Liver (tissue), 8 donors: ENCODE measurements at regions not wholly inside any gene's neighbourhood (a gene's known extent, or its start where the extent isn't known, plus 50 kb on each side); places are given as distances from the start of the nearest gene placed in this dataset.

Experiments used
- DNase-seq: peaks from one replicate; pipeline ENCODE4 v3.0.0-alpha.2; 2017; ENCODE audit warnings: low spot score
- H3K27ac ChIP-seq, 2 donors: one replicate each; pipeline ENCODE4 v1.7.0; 2013; ENCODE audit warnings: inconsistent platforms in 2 of 2, low read length in 2 of 2, control low read depth in 1 of 2, low read depth in 1 of 2, mild to moderate bottlenecking in 1 of 2
- H3K27me3 ChIP-seq, 4 donors: one replicate each; pipeline versions ENCODE4 v1.6.1 to v1.7.0; 2013; ENCODE audit warnings: low read length in 3 of 4, inconsistent platforms in 1 of 4, mild to moderate bottlenecking in 1 of 4, moderate library complexity in 1 of 4; ENCODE audit not compliant: control insufficient read depth in 4 of 4, insufficient read depth in 4 of 4
- H3K36me3 ChIP-seq, 4 donors: one replicate each; pipeline versions ENCODE4 v1.6.1 to v1.7.0; 2013; ENCODE audit warnings: low read length in 3 of 4, mild to moderate bottlenecking in 3 of 4, low read depth in 1 of 4, moderate library complexity in 1 of 4; ENCODE audit not compliant: control insufficient read depth in 4 of 4, insufficient read depth in 3 of 4
- H3K4me1 ChIP-seq, 4 donors: one replicate each; pipeline versions ENCODE4 v1.6.1 to v1.7.0; 2013; ENCODE audit warnings: low read length in 3 of 4, mild to moderate bottlenecking in 3 of 4, moderate library complexity in 1 of 4; ENCODE audit not compliant: control insufficient read depth in 4 of 4, insufficient read depth in 4 of 4
- H3K4me3 ChIP-seq, 3 donors: one replicate each; pipeline versions ENCODE4 v1.6.1 to v1.7.0; 2013; ENCODE audit warnings: low read length in 3 of 3, control low read depth in 1 of 3, low read depth in 1 of 3, mild to moderate bottlenecking in 1 of 3
- H3K9ac ChIP-seq, 2 donors: one replicate each; pipeline ENCODE4 v1.7.0; 2013; ENCODE audit warnings: low read length in 2 of 2, mild to moderate bottlenecking in 2 of 2, moderate library complexity in 2 of 2, control low read depth in 1 of 2, low read depth in 1 of 2
- H3K9me3 ChIP-seq, 4 donors: one replicate each; pipeline versions ENCODE4 v1.6.1 to v1.7.0; 2013; ENCODE audit warnings: low read length in 3 of 4; ENCODE audit not compliant: control insufficient read depth in 4 of 4
- CTCF ChIP-seq: fragments of 150-350 bp; IDR thresholded peaks from 2 replicates; pipeline ENCODE4 v1.5.1; 2017; ENCODE audit warnings: improper control_type of control experiment, low read depth, low read length; ENCODE audit not compliant: missing input control
- EGR1 ChIP-seq, 2 donors: IDR thresholded peaks; 2 replicates each; pipeline ENCODE4 v1.6.1; 2016 to 2018; ENCODE audit warnings: antibody characterized with exemption in 2 of 2, low read depth in 2 of 2
- FOXA1 ChIP-seq: IDR thresholded peaks from 2 replicates; pipeline ENCODE4 v1.6.1; 2016; ENCODE audit warnings: antibody characterized with exemption
- FOXA2 ChIP-seq: IDR thresholded peaks from 2 replicates; pipeline ENCODE4 v1.6.1; 2016; ENCODE audit warnings: antibody characterized with exemption
- GABPA ChIP-seq, 2 donors: IDR thresholded peaks in 1 of 2; conservative IDR thresholded peaks in 1 of 2; 2 replicates each; pipeline ENCODE4 v1.6.1; 2016; ENCODE audit warnings: antibody characterized with exemption in 2 of 2, mild to moderate bottlenecking in 1 of 2, moderate library complexity in 1 of 2
- HNF4A ChIP-seq, 2 donors: conservative IDR thresholded peaks; 2 replicates each; pipeline ENCODE4 v1.6.1; 2016; ENCODE audit warnings: antibody characterized with exemption in 2 of 2, mild to moderate bottlenecking in 2 of 2
- HNF4G ChIP-seq: IDR thresholded peaks from 2 replicates; pipeline ENCODE4 v1.6.1; 2016; ENCODE audit warnings: antibody characterized with exemption
- JUND ChIP-seq, 2 donors: IDR thresholded peaks; 2 replicates each; pipeline ENCODE4 v1.6.1; 2016; ENCODE audit warnings: antibody characterized with exemption in 2 of 2
- MAX ChIP-seq: IDR thresholded peaks from 2 replicates; pipeline ENCODE4 v1.6.1; 2016; ENCODE audit warnings: antibody characterized with exemption
- NR2F2 ChIP-seq: IDR thresholded peaks from 2 replicates; pipeline ENCODE4 v1.6.1; 2016; ENCODE audit warnings: antibody characterized with exemption
- RAD21 ChIP-seq, 2 donors: IDR thresholded peaks; 2 replicates each; pipeline ENCODE4 v1.6.1; 2016; ENCODE audit warnings: antibody characterized with exemption in 2 of 2, mild to moderate bottlenecking in 2 of 2
- RXRA ChIP-seq, 2 donors: IDR thresholded peaks; 2 replicates each; pipeline ENCODE4 v1.6.1; 2017 to 2018; ENCODE audit warnings: antibody characterized with exemption in 2 of 2, mild to moderate bottlenecking in 1 of 2
- SP1 ChIP-seq: IDR thresholded peaks from 2 replicates; pipeline ENCODE4 v1.6.1; 2018; ENCODE audit warnings: antibody characterized with exemption, mild to moderate bottlenecking
- TAF1 ChIP-seq: conservative IDR thresholded peaks from 2 replicates; pipeline ENCODE4 v1.6.1; 2016; ENCODE audit warnings: antibody characterized with exemption, mild to moderate bottlenecking
- YY1 ChIP-seq: IDR thresholded peaks from 2 replicates; pipeline ENCODE4 v1.6.1; 2016; ENCODE audit warnings: antibody characterized with exemption, mild to moderate bottlenecking
- WGBS: extraction: QIAGEN DNeasy Blood & Tissue Kit; methylation state at CpG from one replicate; pipeline ENCODE4 v1.1.7; 2013; 5-methylcytosine and 5-hydroxymethylcytosine counted together
- TF ChIP-seq, protein P1 (sequence below): IDR thresholded peaks from 2 replicates; pipeline ENCODE4 v1.6.1; 2016; ENCODE audit warnings: antibody characterized with exemption
- TF ChIP-seq, protein P2 (sequence below): IDR thresholded peaks from 2 replicates; pipeline ENCODE4 v1.6.1; 2016; ENCODE audit warnings: antibody characterized with exemption
- donor health status: healthy.
- donor health status: healthy.
- donor health status: healthy.
- donor health status: healthy.
- donor health status: healthy.

GRCh38 chr9:99680191-99680590 lies 141.5 kb upstream of the NR4A3 start:
- DNase-seq = no peak
- 92% methylated on average over 1 of the region's 1 CpG for WGBS
- Histone ChIP-seq H3K36me3 (no peaks in the 10 kb centered on the region), H3K27ac (no peak overlapping the region), H3K4me3 (no peak overlapping the region), H3K27me3 (no peaks in the 10 kb centered on the region), H3K4me1 (peaks cover 0 to 3% (median 1%) of the 10 kb centered on the region in 4 donors), H3K9me3 (no peaks in the 10 kb centered on the region), H3K9ac (no peak overlapping the region)
- TF ChIP-seq EGR1 (IDR thresholded peaks at IDR 0.05; ENCODE audit: low read depth in 2 of 2) = no peak

- peaks cover 0 to 3% (median 1%) of the 10 kb centered on the region in 4 donors for H3K4me1 ChIP-seq
- no peaks in the 10 kb centered on the region for H3K36me3 ChIP-seq
- no peak overlapping the region for H3K4me3 ChIP-seq
- no peaks in the 10 kb centered on the region for H3K27me3 ChIP-seq
- H3K27ac ChIP-seq = no peak overlapping the region
- H3K9me3 ChIP-seq = no peaks in the 10 kb centered on the region
- TF ChIP-seq FOXA1 (no peak), SP1 (peak; percentile 82), RXRA (IDR thresholded peaks at IDR 0.05) (peak; percentile 25 to 60), FOXA2 (no peak), TAF1 (no peak), HNF4A (conservative IDR thresholded peaks at IDR 0.05) (peak; percentile 94 to 96), YY1 (no peak), NR2F2 (no peak), RAD21 (IDR thresholded peaks at IDR 0.05) (no peak), JUND (IDR thresholded peaks at IDR 0.05) (peak in 1 of 2 donors; percentile 20), CTCF (no peak), MAX (no peak), EGR1 (IDR thresholded peaks at IDR 0.05; ENCODE audit: low read depth in 2 of 2) (no peak), HNF4G (peak; percentile 80)
- TF ChIP-seq, protein P1, sequence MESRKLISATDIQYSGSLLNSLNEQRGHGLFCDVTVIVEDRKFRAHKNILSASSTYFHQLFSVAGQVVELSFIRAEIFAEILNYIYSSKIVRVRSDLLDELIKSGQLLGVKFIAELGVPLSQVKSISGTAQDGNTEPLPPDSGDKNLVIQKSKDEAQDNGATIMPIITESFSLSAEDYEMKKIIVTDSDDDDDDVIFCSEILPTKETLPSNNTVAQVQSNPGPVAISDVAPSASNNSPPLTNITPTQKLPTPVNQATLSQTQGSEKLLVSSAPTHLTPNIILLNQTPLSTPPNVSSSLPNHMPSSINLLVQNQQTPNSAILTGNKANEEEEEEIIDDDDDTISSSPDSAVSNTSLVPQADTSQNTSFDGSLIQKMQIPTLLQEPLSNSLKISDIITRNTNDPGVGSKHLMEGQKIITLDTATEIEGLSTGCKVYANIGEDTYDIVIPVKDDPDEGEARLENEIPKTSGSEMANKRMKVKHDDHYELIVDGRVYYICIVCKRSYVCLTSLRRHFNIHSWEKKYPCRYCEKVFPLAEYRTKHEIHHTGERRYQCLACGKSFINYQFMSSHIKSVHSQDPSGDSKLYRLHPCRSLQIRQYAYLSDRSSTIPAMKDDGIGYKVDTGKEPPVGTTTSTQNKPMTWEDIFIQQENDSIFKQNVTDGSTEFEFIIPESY = no peak
- TF ChIP-seq, protein P2, sequence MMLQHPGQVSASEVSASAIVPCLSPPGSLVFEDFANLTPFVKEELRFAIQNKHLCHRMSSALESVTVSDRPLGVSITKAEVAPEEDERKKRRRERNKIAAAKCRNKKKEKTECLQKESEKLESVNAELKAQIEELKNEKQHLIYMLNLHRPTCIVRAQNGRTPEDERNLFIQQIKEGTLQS = no peak
- DNase-seq = no peak
- no peak overlapping the region for H3K9ac ChIP-seq
These were observed 140.6 kb upstream of the NR4A3 start for GRCh38 chr9:99681113-99681512.

DNA sequence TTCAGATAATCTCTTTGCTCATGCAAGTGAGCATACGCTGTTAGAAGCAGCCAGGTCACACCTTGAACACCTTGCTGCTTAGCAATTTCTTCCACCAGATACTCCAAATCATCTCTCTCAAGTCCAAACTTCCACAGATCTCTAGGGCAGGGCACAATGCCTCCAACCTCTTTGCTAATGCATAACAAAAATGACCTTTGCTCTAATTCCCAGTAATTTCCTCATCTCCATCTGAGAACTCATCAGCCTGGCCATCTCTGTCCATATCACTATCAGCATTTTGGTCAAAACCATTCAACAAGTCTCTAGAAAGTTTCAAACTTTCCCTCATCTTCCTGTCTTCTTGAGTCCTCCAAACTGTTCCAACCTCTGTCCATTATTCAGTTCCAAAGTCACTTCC lies 139.3 kb upstream of the NR4A3 start:
- Histone ChIP-seq H3K27ac (no peak overlapping the region), H3K4me3 (no peak overlapping the region), H3K27me3 (no peaks in the 10 kb centered on the region), H3K9ac (no peak overlapping the region), H3K4me1 (peaks cover 0 to 3% (median 1%) of the 10 kb centered on the region in 4 donors), H3K36me3 (no peaks in the 10 kb centered on the region), H3K9me3 (no peaks in the 10 kb centered on the region)
- DNase-seq = no peak
- WGBS = 94% methylated on average over 1 of the region's 1 CpG
- TF ChIP-seq RXRA (IDR thresholded peaks at IDR 0.05) (peak in 1 of 2 donors; percentile 40), GABPA (IDR thresholded peaks at IDR 0.05 in 1 of 2, conservative IDR thresholded peaks at IDR 0.05 in 1 of 2) (no peak), HNF4A (conservative IDR thresholded peaks at IDR 0.05) (peak; percentile 15 to 37)
